T-helper 1 cell treated with Interleukin-12 subunit alpha and Interleukin-12 subunit beta and Interleukin-4 antibody, amounts not matched to agents 30 ng/mL and 1 ng/mL, for 36 hours (primary cell): ENCODE measurements at regions not wholly inside any gene's neighbourhood (a gene's known extent, or its start where the extent isn't known, plus 50 kb on each side); places are given as distances from the start of the nearest gene placed in this dataset.

Source experiments
- intact Hi-C: fragments of 100-400 bp; cut with micrococcal nuclease; formaldehyde crosslinking; loops from one replicate; pipeline ENCODE4 v1.15.1; 2024

- intact Hi-C loops, result no loop called here
Measured at GRCh38 chr2:34486965-34487364, 887.9 kb upstream of the FAM98A start.

- intact Hi-C loops, result no loop called here
Measured at GRCh38 chr2:34481542-34481941, 882.4 kb upstream of the FAM98A start.

- intact Hi-C loops, result no loop called here
Measured at GRCh38 chr2:34480366-34480765, 881.3 kb upstream of the FAM98A start.

GRCh38 chr2:34475156-34475555 is 876.1 kb upstream of the FAM98A start:
- intact Hi-C loops, result no loop called here

- intact Hi-C loops, result no loop called here
Measured at GRCh38 chr2:34474646-34475045, 875.5 kb upstream of the FAM98A start.

- intact Hi-C loops, result no loop called here
Measured at GRCh38 chr2:34447097-34447496, 848.0 kb upstream of the FAM98A start.

GRCh38 chr2:34423301-34423700 is 824.2 kb upstream of the FAM98A start:
- intact Hi-C loops, result no loop called here

GRCh38 chr2:34419856-34420255 is 820.8 kb upstream of the FAM98A start:
- intact Hi-C loops, result no loop called here

GRCh38 chr2:34416856-34417255 is 817.8 kb upstream of the FAM98A start:
- intact Hi-C loops, result no loop called here

GRCh38 chr2:34414856-34415255 is 815.8 kb upstream of the FAM98A start:
- intact Hi-C loops, result no loop called here

GRCh38 chr2:34408100-34408499 is 809.0 kb upstream of the FAM98A start:
- intact Hi-C loops, result no loop called here

GRCh38 chr2:34403512-34403911 is 804.4 kb upstream of the FAM98A start:
- intact Hi-C loops, result no loop called here

- intact Hi-C loops, result no loop called here
Measured at GRCh38 chr2:34402376-34402775, 803.3 kb upstream of the FAM98A start.

- intact Hi-C loops, result no loop called here
Measured at GRCh38 chr2:34401186-34401585, 802.1 kb upstream of the FAM98A start.

GRCh38 chr2:34388446-34388845 is 789.3 kb upstream of the FAM98A start:
- intact Hi-C loops, result no loop called here

GRCh38 chr2:34387536-34387935 is 788.4 kb upstream of the FAM98A start:
- intact Hi-C loops, result no loop called here

- intact Hi-C loops, result no loop called here
Measured at GRCh38 chr2:34379586-34379985, 780.5 kb upstream of the FAM98A start.

- intact Hi-C loops, result no loop called here
Measured at GRCh38 chr2:34373586-34374233, 774.6 kb upstream of the FAM98A start.

- intact Hi-C loops, result no loop called here
Measured at GRCh38 chr2:34372967-34373366, 773.9 kb upstream of the FAM98A start.

GRCh38 chr2:34371711-34372110 is 772.6 kb upstream of the FAM98A start:
- intact Hi-C loops, result no loop called here

- intact Hi-C loops, result no loop called here
Measured at GRCh38 chr2:34368304-34368703, 769.2 kb upstream of the FAM98A start.

GRCh38 chr2:34365932-34366331 is 766.8 kb upstream of the FAM98A start:
- intact Hi-C loops, result no loop called here

- intact Hi-C loops, result no loop called here
Measured at GRCh38 chr2:34365512-34365911, 766.4 kb upstream of the FAM98A start.
